Smooth muscle cell (in vitro differentiated cells): ENCODE measurements at regions not wholly inside any gene's neighbourhood (a gene's known extent, or its start where the extent isn't known, plus 50 kb on each side); places are given as distances from the start of the nearest gene placed in this dataset.

Experiments
- DNase-seq: peaks from one replicate; lab custom pipeline; 2025; ENCODE audit not compliant: unreplicated experiment; lab: John Stamatoyannopoulos, UW
- H2AFZ ChIP-seq: fragments of 200-600 bp; sonication (generic); 2 replicates; pipeline ENCODE4 v1.6.0; 2016; ENCODE audit warnings: antibody characterized with exemption, low read depth, mild to moderate bottlenecking
- H3F3A ChIP-seq: fragments of 200-600 bp; sonication (generic); 2 replicates; pipeline ENCODE4 v1.6.0; 2017; ENCODE audit warnings: antibody characterized with exemption, low read depth
- H3K27ac ChIP-seq: fragments of 200-600 bp; sonication (generic); 2 replicates; pipeline ENCODE4 v1.5.1; 2016; ENCODE audit warnings: low read depth, mild to moderate bottlenecking
- H3K27me3 ChIP-seq: fragments of 200-600 bp; sonication (generic); 2 replicates; pipeline ENCODE4 v1.6.1; 2016; ENCODE audit warnings: low read depth, mild to moderate bottlenecking
- H3K36me3 ChIP-seq: fragments of 200-600 bp; sonication (generic); 2 replicates; pipeline ENCODE4 v1.5.1; 2016; ENCODE audit warnings: low read depth
- H3K4me1 ChIP-seq: fragments of 200-600 bp; sonication (generic); 2 replicates; pipeline ENCODE4 v1.5.1; 2016; ENCODE audit warnings: low read depth
- H3K4me2 ChIP-seq: fragments of 200-600 bp; sonication (generic); 2 replicates; pipeline ENCODE4 v1.6.0; 2016; ENCODE audit warnings: mild to moderate bottlenecking
- H3K4me3 ChIP-seq: fragments of 200-600 bp; sonication (generic); 2 replicates; pipeline ENCODE4 v1.5.1; 2016; ENCODE audit warnings: mild to moderate bottlenecking
- H3K79me2 ChIP-seq: fragments of 200-600 bp; sonication (generic); 2 replicates; pipeline ENCODE4 v1.6.0; 2016; ENCODE audit warnings: low read depth, mild to moderate bottlenecking
- H3K9ac ChIP-seq: fragments of 200-600 bp; sonication (generic); 2 replicates; pipeline ENCODE4 v1.6.0; 2016; ENCODE audit warnings: low read depth
- H3K9me3 ChIP-seq: fragments of 200-600 bp; sonication (generic); replicated peaks from 2 replicates; pipeline ENCODE4 v1.5.1; 2016; ENCODE audit warnings: low read depth
- H4K20me1 ChIP-seq: fragments of 200-600 bp; sonication (generic); 2 replicates; pipeline ENCODE4 v1.6.0; 2016; ENCODE audit warnings: low read depth
- CTCF ChIP-seq: fragments of 200-600 bp; sonication (generic); IDR thresholded peaks from 2 replicates; pipeline ENCODE4 v1.5.1; 2017; ENCODE audit warnings: borderline replicate concordance, mild to moderate bottlenecking, antibody characterized with exemption; ENCODE audit not compliant: insufficient read depth, poor library complexity, severe bottlenecking
- WGBS: methylation state at CpG from one replicate; pipeline ENCODE4 v1.1.7; 2016; ENCODE audit warnings: low lambda C conversion rate; 5-methylcytosine and 5-hydroxymethylcytosine counted together

- no peak overlapping the region for H2AFZ ChIP-seq
- DNase-seq, result no peak
- no peak overlapping the region for H3K9ac ChIP-seq
- no peaks in the 10 kb centered on the region for H3K36me3 ChIP-seq
- no peak overlapping the region for H3K4me2 ChIP-seq
- H3K4me1 ChIP-seq, result no peaks in the 10 kb centered on the region
- TF ChIP-seq CTCF, result no peak
- no peak overlapping the region for H3K4me3 ChIP-seq
- H3K79me2 ChIP-seq, result no peaks in the 10 kb centered on the region
- H3K9me3 ChIP-seq, result no peaks in the 10 kb centered on the region
- 80% methylated on average over 1 of the region's 1 CpG for WGBS
- no peak overlapping the region for H3K27ac ChIP-seq
- H3F3A ChIP-seq, result no peaks in the 10 kb centered on the region
- no peaks in the 10 kb centered on the region for H3K27me3 ChIP-seq
- no peaks in the 10 kb centered on the region for H4K20me1 ChIP-seq
These were observed 116.3 kb upstream of the ITGA4 start for GRCh38 chr2:181340891-181341290.

GRCh38 chr2:181341855-181342600 lies 115.2 kb upstream of the ITGA4 start:
- no peak for DNase-seq
- Histone ChIP-seq H3K4me3 (no peak overlapping the region), H4K20me1 (no peaks in the 10 kb centered on the region), H3K4me1 (no peaks in the 10 kb centered on the region), H2AFZ (no peak overlapping the region), H3K4me2 (no peak overlapping the region), H3K79me2 (no peaks in the 10 kb centered on the region), H3K27ac (no peak overlapping the region), H3K9ac (no peak overlapping the region), H3K9me3 (no peaks in the 10 kb centered on the region), H3F3A (no peaks in the 10 kb centered on the region), H3K36me3 (no peaks in the 10 kb centered on the region), H3K27me3 (no peaks in the 10 kb centered on the region)
- TF ChIP-seq CTCF, result no peak
- WGBS, result 94% methylated on average over 2 of the region's 2 CpGs

GRCh38 chr2:181348107-181348837 lies 108.9 kb upstream of the ITGA4 start:
- H3K9ac ChIP-seq, result no peak overlapping the region
- H3K36me3 ChIP-seq, result no peaks in the 10 kb centered on the region
- no peak for TF ChIP-seq CTCF
- H3K9me3 ChIP-seq, result no peaks in the 10 kb centered on the region
- H3K4me1 ChIP-seq, result no peaks in the 10 kb centered on the region
- H3K4me2 ChIP-seq, result no peak overlapping the region
- no peaks in the 10 kb centered on the region for H3K27me3 ChIP-seq
- H3K79me2 ChIP-seq, result no peaks in the 10 kb centered on the region
- no peak overlapping the region for H3K27ac ChIP-seq
- no peak overlapping the region for H2AFZ ChIP-seq
- DNase-seq, result no peak
- H3K4me3 ChIP-seq, result no peak overlapping the region
- no peaks in the 10 kb centered on the region for H3F3A ChIP-seq
- H4K20me1 ChIP-seq, result no peaks in the 10 kb centered on the region
